ENCODE measurements at regions not wholly inside any gene's neighbourhood (a gene's known extent, or its start where the extent isn't known, plus 50 kb on each side); places are given as distances from the start of the nearest gene placed in this dataset.

DNA sequence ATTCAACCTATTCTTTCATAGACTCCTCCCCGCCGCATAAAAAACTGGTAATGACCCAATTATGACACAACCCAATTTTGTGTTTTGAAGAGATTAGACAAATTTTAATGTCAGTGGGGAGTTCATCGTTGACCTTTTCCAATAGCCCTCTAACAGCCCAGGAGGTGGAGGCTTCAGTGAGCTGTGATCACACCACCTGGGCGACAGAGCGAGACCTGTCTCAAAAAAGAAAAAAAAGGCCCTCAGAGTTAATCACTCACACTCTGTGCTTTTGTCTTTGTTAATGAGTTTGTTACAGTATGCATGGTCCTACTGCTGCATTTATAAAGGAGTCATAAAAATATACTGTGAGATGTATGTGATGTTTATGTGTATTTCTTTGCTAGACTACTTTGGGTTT lies 510.6 kb downstream of the CPS1 start:
- H3F3A ChIP-seq (ENCODE audit: control insufficient read depth, insufficient read depth): no peaks in the 10 kb centered on the region
- H3K36me3 ChIP-seq (ENCODE audit: control insufficient read depth, low read length): no peaks in the 10 kb centered on the region
- H4K20me1 ChIP-seq (ENCODE audit: control insufficient read depth, insufficient read depth, low read depth, low read length): no peaks in the 10 kb centered on the region
- H3K9me2 ChIP-seq (replicated peaks; ENCODE audit: control insufficient read depth, low read length): no peaks in the 10 kb centered on the region
- no peaks in the 10 kb centered on the region for H3K79me2 ChIP-seq (ENCODE audit: control insufficient read depth, low read length)
- no peak for TF ChIP-seq EZH2phosphoT487 (IDR thresholded peaks at IDR 0.05; ENCODE audit: borderline replicate concordance, low read length)
- TF ChIP-seq, protein P1, sequence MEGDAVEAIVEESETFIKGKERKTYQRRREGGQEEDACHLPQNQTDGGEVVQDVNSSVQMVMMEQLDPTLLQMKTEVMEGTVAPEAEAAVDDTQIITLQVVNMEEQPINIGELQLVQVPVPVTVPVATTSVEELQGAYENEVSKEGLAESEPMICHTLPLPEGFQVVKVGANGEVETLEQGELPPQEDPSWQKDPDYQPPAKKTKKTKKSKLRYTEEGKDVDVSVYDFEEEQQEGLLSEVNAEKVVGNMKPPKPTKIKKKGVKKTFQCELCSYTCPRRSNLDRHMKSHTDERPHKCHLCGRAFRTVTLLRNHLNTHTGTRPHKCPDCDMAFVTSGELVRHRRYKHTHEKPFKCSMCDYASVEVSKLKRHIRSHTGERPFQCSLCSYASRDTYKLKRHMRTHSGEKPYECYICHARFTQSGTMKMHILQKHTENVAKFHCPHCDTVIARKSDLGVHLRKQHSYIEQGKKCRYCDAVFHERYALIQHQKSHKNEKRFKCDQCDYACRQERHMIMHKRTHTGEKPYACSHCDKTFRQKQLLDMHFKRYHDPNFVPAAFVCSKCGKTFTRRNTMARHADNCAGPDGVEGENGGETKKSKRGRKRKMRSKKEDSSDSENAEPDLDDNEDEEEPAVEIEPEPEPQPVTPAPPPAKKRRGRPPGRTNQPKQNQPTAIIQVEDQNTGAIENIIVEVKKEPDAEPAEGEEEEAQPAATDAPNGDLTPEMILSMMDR (IDR thresholded peaks at IDR 0.05; ENCODE audit: low read depth, low read length, poor library complexity, severe bottlenecking): no peak
- no peaks in the 10 kb centered on the region for H3K27me3 ChIP-seq (ENCODE audit: control insufficient read depth, low read length)
- no peak overlapping the region for H3K4me3 ChIP-seq (ENCODE audit: low read length)
- no peak overlapping the region for H3K27ac ChIP-seq (ENCODE audit: low read depth, low read length)
- no peak overlapping the region for H3K4me2 ChIP-seq (ENCODE audit: low read length)
- no peaks in the 10 kb centered on the region for H3K9me3 ChIP-seq (ENCODE audit: control insufficient read depth, insufficient read depth, low read length)
- no peaks in the 10 kb centered on the region for H3K4me1 ChIP-seq (ENCODE audit: control insufficient read depth, low read length)

DNA sequence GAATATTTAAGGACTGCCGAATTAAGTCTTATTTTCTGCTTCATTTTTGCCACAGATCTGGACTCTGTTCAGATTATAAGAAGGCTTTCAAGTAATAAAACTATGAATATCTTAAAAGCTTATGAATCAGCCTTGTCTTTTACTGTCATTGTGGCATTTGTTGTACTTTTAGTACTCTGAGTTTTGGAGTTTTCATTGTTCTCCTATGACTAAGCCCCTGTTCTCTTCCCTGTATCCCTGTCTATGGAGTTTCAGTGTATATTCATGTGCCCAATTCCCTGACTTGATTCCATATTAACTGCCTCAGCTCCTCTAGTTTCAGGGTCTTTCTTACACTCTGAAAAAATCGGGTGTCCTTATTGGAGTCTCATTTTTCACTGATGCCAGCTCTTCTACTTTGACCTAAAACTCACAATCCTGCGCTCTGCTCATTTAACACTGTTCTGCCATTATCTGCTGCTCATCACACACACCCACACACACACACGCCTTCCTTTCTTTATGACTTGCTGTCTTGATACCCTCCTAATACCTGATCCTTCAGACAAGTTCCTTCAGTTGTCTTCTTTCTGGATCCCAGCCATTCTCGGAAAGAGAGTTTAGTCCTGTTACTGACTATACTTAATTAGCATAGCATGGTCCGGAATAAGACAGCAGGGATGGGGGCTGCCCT lies 511.8 kb downstream of the CPS1 start:
- Histone ChIP-seq H3K4me1 (ENCODE audit: control insufficient read depth, low read length) (no peaks in the 10 kb centered on the region), H3K79me2 (ENCODE audit: control insufficient read depth, low read length) (no peaks in the 10 kb centered on the region), H3K27ac (ENCODE audit: low read depth, low read length) (no peak overlapping the region), H3K4me3 (ENCODE audit: low read length) (no peak overlapping the region), H3K27me3 (ENCODE audit: control insufficient read depth, low read length) (no peaks in the 10 kb centered on the region), H3K9me2 (replicated peaks; ENCODE audit: control insufficient read depth, low read length) (no peaks in the 10 kb centered on the region), H3K9me3 (ENCODE audit: control insufficient read depth, insufficient read depth, low read length) (no peaks in the 10 kb centered on the region), H3K36me3 (ENCODE audit: control insufficient read depth, low read length) (no peaks in the 10 kb centered on the region), H3K4me2 (ENCODE audit: low read length) (no peak overlapping the region), H3F3A (ENCODE audit: control insufficient read depth, insufficient read depth) (no peaks in the 10 kb centered on the region), H4K20me1 (ENCODE audit: control insufficient read depth, insufficient read depth, low read depth, low read length) (no peaks in the 10 kb centered on the region)
- TF ChIP-seq, protein P1 (IDR thresholded peaks at IDR 0.05; ENCODE audit: low read depth, low read length, poor library complexity, severe bottlenecking): no peak
- no peak for TF ChIP-seq EZH2phosphoT487 (IDR thresholded peaks at IDR 0.05; ENCODE audit: borderline replicate concordance, low read length)

DNA sequence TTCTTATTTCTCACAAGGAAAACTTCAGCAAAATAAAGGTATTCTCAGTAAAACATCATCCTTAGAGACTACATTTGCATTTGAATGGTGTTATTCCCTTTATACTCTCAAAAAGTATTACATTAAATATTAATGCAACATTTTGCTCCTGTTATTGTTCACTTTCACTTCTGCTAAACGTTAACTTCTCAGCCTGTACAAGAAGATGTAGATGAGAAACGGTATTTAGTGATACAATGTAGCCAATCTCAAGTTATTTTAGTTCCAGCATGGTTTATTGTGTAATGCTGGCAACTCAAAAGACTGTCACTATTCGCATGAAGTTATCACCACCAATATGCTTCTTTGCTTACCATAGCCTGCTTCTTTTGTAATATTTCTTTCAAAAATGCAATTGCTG lies 514.1 kb downstream of the CPS1 start:
- Histone ChIP-seq H3K4me3 (ENCODE audit: low read length) (no peak overlapping the region), H3K9me3 (ENCODE audit: control insufficient read depth, insufficient read depth, low read length) (no peaks in the 10 kb centered on the region), H3K27ac (ENCODE audit: low read depth, low read length) (no peak overlapping the region), H4K20me1 (ENCODE audit: control insufficient read depth, insufficient read depth, low read depth, low read length) (no peaks in the 10 kb centered on the region), H3K27me3 (ENCODE audit: control insufficient read depth, low read length) (no peaks in the 10 kb centered on the region), H3K4me2 (ENCODE audit: low read length) (no peak overlapping the region), H3K79me2 (ENCODE audit: control insufficient read depth, low read length) (no peaks in the 10 kb centered on the region), H3F3A (ENCODE audit: control insufficient read depth, insufficient read depth) (no peaks in the 10 kb centered on the region), H3K9me2 (replicated peaks; ENCODE audit: control insufficient read depth, low read length) (no peaks in the 10 kb centered on the region), H3K4me1 (ENCODE audit: control insufficient read depth, low read length) (no peaks in the 10 kb centered on the region), H3K36me3 (ENCODE audit: control insufficient read depth, low read length) (no peaks in the 10 kb centered on the region)
- no peak for TF ChIP-seq EZH2phosphoT487 (IDR thresholded peaks at IDR 0.05; ENCODE audit: borderline replicate concordance, low read length)
- TF ChIP-seq, protein P1 (IDR thresholded peaks at IDR 0.05; ENCODE audit: low read depth, low read length, poor library complexity, severe bottlenecking): no peak
